GM13976 (cell line): ENCODE measurements at regions not wholly inside any gene's neighbourhood (a gene's known extent, or its start where the extent isn't known, plus 50 kb on each side); places are given as distances from the start of the nearest gene placed in this dataset.

Experiments used
- DNase-seq: peaks from one replicate; pipeline ENCODE4 v3.0.0; 2012; ENCODE audit warnings: low spot score
- CTCF ChIP-seq: IDR thresholded peaks from 2 replicates; pipeline ENCODE4 v1.5.1; 2012; ENCODE audit warnings: borderline replicate concordance, mild to moderate bottlenecking; ENCODE audit not compliant: insufficient read depth; ENCODE audit errors: extremely low read depth, missing control alignments, control extremely low read depth
- in situ Hi-C: fragments of 300-500 bp; cut with MboI; formaldehyde crosslinking; loops from one replicate; pipeline ENCODE4 v1.12.0; 2022; ENCODE audit warnings: low sequenced_read_pairs, mixed read lengths, inconsistent platforms; ENCODE audit not compliant: unreplicated experiment

GRCh38 chr22:48104102-48104738, 1341.8 kb downstream of the TBC1D22A start:
- no peak for DNase-seq
- TF ChIP-seq CTCF = no peak
- in situ Hi-C loops = no loop called here

GRCh38 chr22:48103126-48103875, 1340.9 kb downstream of the TBC1D22A start:
- TF ChIP-seq CTCF = no peak
- no peak for DNase-seq
- in situ Hi-C loops = no loop called here

DNA sequence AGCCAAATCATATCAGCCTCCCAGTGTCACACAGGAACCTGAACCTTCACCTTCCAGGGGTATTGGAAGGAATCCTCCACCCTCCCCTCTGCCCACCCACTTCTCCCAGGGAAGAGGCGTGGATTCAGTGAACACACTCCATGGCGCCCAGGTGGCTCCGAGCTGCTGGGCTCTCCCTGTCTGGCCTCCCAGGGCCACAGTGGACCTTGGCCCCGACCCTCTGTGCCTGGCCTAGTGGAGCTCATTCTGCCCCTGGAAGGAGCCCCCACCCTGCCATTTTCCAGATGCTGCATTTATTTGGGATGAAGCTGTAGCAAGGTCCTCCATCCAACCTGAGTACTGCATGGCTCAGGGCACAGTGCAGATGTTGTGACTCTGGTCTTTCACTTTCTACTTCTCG, 1340.1 kb downstream of the TBC1D22A start:
- no peak for DNase-seq
- in situ Hi-C loops = no loop called here
- TF ChIP-seq CTCF = no peak

DNA sequence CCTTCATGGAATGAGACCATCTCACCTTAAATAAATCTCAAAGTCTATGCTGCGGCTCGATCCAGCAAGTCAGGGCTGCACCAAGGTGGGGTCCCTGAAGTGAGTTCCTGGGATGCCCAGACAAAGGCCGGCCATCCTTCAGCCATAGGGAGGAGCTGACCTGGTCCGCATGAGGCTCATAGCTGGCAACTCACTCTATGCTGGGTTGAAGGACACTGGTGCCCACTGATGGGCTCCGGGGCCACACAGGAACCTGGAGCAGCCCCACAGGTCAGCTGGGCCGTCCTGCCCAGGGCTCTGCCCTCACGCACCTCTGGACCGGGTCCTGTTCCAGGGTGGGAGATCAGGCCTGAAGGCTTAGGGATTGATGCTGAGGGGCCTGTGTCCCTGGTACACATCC, 1339.3 kb downstream of the TBC1D22A start:
- in situ Hi-C loops = no loop called here
- no peak for DNase-seq
- TF ChIP-seq CTCF = no peak

- no peak for TF ChIP-seq CTCF
- in situ Hi-C loops = no loop called here
- no peak for DNase-seq
These were observed 1338.4 kb downstream of the TBC1D22A start for GRCh38 chr22:48100685-48101417.

DNA sequence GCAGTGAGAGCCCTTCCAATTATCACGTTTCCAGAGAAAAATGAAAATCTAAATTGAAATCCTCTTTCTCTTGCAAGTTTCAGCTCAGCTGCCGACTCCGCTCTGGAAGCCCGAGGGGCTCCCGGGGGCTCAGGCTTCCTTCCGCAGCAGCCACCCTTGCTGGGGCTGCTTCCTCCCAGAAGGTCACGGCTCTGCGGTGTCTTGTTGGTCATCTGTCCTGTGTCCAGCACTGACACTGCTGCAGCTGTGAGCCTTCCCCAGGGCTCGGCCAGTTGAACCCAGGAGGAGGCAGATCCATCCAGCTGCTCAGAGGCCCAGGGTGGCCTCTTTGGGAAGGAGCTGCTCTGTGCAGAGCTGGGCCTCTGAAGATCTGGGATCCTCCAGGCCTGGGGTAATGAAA, 1337.2 kb downstream of the TBC1D22A start:
- no peak for TF ChIP-seq CTCF
- in situ Hi-C loops = no loop called here
- DNase-seq = no peak
